HG02798 (cell line): ENCODE measurements at regions not wholly inside any gene's neighbourhood (a gene's known extent, or its start where the extent isn't known, plus 50 kb on each side); places are given as distances from the start of the nearest gene placed in this dataset.
"Not testable (repeated sequence)": the region's sequence is repeated elsewhere in the genome, so short reads cannot be mapped to it uniquely, and the experiment has no call there.

Experiments
- ATAC-seq: cut with Tn5 transposase; IDR thresholded peaks from one replicate; pipeline ENCODE4 v1.9.1; 2021; ENCODE audit warnings: mild to moderate bottlenecking; ENCODE audit not compliant: unreplicated experiment, poor library complexity

DNA sequence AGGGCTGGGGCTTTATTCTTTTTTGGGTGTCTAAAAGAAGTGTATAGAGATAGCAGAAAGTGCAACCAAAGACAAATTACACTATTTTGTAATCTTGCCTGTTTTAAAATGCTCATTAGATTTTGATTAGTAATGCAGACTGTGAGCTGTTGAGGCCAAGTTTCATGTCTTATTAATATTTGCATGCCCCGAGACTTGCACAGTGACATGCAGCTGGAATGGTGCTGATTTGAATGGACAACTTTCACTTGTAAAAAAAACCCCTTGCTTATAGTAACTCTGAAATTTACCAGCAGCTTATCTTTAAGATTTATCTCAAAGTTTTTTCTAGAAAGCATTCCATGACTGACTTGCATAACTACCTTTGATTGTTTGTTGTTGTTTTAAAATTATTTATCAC, 835.1 kb upstream of the IGFBP7 start:
- no peak for ATAC-seq

DNA sequence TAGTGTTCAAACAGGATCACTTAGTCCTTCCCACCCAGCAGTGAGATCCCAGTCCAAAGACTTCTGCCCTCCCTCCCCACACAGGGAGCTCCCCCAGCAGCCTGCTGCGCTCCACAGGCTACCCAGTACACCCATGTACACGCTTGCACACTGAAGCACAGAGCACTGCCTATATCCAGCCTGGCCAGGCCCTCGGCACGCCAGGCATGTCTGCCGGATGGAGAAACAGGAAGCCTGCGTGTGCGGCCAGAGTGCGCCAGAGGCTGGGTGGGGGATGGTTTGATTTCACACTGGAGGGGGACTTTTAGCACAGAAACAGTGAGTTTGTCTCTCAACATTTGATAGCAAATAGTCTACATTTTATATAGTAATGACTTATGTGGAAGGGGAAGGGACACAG, 833.5 kb upstream of the IGFBP7 start:
- no peak for ATAC-seq

DNA sequence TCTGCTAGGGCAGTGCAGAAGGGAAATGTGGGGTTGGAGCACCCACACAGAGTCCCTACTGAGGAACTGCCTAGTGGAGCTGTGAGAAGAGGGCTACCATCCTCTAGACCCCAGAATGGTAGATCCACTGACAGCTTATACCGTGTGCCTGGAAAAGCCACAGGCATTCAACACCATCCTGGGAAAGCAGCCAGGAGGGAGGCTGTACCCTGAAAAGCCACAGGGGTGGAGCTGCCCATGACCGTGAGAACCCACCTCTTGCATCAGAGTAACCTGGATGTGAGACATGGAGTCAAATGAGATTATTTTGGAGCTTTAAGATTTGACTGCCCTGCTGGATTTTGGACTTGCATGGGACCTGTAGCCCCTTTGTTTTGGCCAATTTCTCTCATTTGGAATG, 827.1 kb upstream of the IGFBP7 start:
- not testable (repeated sequence) for ATAC-seq

DNA sequence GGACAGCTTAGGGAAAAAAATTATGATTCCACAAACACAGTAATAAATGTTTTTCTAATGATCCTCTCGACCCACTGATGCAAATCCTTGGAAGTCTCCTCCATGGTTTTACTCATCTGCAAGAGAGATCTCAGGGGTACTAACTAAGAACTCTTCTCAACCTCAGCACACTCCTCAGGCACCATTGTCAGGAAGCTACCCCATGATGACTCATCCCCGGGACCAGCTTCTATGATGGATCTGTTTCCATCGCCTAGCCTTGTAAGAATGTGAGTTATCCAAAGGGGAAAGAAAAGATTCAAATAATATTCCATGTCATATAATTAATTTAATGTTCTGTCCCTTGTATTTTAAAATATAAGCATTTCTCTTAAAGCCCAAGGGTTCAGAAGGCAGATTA, 816.1 kb upstream of the IGFBP7 start:
- ATAC-seq, result no peak

DNA sequence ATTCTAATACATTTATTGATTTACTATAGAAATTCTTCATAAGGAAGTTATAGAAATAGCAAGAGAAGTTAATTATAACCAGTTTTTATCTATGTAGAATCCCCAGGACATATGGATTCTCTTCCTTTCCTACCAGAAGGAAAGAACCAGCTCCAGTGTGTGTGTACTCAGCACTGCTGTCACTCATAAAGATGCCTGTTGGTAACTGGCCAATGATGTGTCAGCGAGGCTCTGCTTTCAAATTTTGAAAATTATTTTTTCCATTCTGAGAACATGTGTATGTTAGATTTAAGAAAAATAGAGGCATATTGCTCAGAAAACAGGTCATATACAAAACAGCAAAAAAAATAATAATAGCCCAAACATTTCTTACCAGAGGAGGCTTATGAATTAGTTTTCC, 814.8 kb upstream of the IGFBP7 start:
- no peak for ATAC-seq

DNA sequence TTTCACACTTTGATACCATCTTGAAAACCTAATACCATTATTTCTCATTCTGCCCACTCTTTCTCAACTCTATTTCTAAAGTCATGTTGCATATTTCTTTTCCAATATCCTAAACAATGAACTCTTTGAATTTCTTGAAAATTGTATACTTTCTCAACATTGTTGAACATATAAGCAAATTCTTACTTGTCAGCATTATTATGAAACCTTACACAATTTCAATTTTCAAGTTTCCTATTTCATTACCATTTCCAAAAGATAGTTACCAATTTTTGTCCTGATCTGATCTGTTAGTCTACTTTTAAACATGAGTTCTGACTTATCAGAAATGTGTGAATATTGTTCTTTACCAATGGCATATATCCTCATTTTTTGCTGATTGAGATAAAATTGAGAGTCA, 806.3 kb upstream of the IGFBP7 start:
- no peak for ATAC-seq

DNA sequence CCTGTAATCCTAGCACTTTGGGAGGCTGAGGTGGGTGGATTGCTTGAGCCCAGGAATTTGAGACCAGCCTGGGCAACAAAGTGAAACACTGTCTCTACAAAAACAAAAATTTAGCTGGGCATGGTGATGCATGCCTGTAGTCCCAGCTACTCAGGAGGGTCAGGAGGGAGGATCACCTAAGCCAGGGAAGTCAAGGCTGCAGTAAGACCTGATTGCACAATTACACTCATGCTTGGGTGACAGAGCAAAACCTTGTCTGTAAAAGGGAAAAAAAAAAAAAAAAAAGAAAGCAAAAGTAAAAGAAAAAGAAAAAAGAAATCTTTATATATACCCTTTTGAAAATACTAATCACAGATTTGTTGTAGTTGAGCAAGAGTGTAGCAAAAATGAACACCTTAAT, 801.0 kb upstream of the IGFBP7 start:
- no peak for ATAC-seq

DNA sequence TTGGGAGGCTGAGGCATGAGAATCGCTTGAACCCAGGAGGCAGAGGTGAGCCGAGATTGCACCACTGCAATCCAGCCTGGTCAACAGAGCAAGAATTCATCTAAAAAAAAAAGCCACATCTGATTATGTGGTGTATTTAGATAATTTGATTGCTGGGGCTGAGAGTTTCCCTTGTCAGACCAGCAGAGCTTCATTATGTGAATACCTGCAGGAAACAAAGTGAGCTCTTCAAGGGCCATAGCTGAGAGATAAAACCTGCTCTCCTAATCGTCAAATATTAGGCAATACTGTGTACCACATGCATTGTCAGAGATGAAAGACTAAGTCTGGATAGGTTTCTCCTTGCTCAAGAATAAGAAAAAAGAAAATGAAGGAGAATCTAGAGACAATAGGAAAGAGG, 800.0 kb upstream of the IGFBP7 start:
- ATAC-seq, result no peak

DNA sequence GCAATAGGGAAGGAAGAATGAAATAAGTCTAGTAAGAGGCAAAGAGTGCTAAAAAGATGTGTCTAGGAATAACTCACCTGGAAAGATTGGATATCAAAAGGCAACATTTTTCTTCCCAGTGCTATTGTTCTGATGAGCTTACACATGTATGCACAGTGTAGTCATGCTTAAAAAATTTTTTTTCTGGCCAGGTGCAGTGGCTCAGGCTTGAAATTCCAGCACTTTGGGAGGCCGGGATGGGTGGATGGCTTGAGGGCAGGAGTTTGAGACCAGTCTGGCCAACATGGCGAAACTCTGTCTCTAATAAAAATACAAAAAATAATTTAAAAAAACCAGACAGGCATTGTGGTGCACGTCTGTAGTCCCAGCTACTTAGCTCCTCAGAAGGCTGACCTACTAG, 795.8 kb upstream of the IGFBP7 start:
- no peak for ATAC-seq

DNA sequence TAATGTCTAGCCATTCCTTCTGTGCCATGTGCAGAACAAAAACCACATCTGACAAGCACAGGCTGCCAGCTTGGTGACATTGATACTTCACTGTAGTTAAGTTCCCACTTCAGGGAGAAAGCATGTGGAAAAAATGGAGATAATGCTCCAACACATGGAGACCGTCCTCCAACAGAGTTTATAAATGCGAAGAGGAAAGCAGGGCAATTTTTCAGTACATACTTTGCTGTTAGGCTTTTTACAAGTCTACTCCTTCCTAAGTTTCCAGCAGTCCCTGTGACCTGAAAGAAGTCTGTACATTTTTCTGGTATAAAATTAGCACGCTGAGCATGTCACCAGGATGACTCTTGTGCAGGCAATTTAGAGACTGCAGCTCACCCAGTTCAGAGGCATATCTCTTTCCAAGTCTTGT, 766.9 kb upstream of the IGFBP7 start:
- ATAC-seq, result no peak

DNA sequence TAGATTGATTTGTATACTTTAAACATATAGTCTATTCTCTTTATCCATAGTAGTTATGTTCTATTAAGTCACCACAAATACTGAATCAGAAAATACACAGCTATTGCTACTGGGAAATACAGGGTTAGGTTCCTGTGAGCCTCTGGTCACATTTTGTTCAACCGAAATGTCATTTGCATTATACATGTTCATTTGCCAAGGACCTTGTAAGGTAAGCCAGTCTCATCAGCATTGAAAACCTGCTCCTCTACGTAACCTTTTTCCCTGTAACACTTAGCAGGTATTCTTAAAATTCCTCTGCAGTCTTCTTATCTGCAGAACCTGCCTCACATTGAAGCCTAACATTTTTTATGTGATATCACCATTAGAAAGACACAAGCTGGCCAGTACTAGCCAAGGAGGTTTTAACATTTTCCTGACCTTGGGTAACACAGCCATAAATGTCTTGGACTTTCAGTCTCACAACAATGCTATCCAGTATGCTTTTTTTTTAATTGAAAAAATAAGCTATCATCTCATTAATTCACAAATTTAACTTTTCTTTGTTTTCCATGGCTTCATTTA, 765.7 kb upstream of the IGFBP7 start:
- ATAC-seq, result no peak

DNA sequence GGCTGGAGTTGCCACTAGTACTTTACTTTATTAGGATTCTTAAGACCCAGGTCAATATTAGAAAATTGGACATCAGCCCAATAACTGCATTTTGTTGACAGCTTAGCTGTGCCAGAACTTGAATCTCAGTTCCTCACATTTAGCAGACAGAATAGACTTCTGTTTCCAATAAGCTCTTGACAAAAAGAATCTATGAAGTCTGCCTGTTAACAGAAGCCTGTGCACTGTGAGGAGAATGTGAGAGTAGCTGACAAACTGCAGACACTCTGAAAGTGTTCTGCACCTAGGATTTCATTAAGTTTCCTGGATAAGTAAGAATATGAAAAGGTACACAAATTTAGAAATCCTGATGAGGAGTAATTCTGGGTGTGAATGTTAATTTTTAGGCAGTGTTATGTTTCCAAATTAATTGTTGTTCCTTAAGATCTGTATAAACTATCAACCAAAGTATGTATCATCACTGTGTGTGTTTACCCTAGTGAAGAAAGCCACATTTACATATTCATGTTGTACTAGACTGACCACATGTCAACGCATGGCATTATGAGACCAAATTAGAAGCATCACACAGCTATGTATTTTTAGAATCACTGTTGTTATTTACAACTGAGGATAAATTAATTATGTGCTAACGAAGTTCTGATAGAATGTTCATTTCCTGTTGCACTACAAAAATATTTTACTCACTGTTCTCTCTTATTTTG, 756.4 kb upstream of the IGFBP7 start:
- ATAC-seq, result no peak

DNA sequence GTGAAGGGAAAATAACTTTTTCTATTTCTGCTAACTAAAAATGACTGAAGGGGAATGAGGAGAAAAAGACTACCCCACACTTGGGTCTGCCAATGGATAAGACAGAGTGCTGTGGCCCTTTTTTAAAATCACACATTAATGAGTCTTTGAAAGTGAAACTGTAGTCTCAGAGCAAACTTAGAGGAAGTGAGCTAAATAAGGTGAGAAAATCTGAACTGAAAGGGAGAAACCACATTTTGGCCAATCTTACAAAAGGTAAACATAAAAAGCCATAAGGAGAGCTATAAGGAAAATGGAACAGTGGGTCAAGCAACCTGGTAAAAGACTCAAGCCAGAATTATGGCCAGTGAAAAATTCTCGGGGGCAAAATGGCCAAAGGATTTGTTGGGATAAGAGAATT, 755.1 kb upstream of the IGFBP7 start:
- ATAC-seq, result peak; percentile 83

DNA sequence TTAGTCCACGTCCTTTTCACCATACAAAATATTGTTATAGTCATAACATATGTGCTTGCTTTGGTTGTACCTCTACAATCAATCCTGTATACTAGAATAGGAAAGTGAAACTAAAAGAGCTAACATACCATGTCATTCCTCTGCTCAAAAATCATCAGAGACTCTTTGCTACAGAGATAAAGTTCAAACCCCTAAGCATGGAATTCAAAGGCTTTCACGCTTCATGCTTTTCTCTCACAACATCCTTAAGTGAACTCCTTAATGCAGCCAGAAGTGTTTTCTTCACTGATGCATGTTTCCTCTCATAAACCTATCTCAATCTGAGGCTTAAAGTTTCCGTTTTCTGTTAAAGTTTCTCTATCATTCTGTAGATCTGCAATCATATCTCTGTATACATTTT, 744.6 kb upstream of the IGFBP7 start:
- ATAC-seq, result peak; percentile 85

DNA sequence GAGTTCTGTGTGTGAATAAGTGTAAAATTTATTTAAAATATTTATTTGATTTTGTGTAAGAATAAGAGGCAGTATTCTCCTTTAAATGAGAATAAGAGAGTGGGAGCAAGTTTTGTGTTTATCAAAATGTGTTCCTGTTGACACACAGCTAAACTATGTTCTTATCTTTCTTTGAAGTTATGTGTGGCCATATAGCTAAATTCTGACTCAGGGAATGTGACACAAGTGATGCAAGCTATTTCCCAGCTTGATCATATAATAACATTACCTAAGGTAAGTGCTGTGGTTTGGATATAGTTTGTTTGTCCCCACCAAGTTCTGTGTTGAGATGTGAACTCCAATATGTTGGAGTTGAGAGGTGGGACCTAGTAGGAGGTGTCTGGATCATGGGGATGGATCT, 740.0 kb upstream of the IGFBP7 start:
- no peak for ATAC-seq

DNA sequence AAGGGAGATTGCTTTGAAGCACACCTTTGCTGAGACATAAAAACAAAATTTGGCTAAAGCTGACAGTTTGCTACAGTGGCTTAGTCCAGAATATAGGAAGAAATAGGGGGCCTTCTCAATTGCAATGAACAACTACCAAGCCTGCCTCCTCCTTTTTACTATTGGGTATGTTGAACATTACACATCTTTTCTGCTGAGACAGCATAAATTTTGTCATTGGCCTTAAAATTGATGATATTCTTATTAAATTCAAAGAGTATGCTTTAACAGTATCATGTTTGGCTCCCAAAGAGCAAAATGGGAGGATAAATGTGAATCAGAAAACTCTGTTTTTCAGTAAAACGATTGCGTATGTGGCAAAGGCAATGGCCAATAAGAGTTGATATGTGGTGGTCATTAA, 721.9 kb upstream of the IGFBP7 start:
- ATAC-seq, result no peak

DNA sequence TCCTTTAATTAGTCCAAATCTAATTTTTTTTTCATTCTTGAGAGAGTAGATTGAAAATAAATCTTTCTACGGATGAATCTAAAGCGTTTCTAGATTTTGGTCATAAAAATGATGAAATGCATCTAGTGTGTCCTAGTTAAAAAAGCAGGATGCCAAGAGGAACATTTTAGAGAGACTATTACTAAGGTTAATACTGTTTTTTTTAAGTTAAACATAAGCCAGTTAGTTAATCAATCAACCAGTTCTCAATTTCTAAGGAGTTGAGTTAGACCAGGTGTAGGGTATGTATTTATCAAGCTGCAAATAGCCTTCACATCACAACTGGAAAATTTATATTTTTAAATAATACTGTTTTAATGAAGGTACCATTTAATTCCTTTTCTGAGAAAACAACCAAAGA, 679.5 kb upstream of the IGFBP7 start:
- ATAC-seq, result no peak

DNA sequence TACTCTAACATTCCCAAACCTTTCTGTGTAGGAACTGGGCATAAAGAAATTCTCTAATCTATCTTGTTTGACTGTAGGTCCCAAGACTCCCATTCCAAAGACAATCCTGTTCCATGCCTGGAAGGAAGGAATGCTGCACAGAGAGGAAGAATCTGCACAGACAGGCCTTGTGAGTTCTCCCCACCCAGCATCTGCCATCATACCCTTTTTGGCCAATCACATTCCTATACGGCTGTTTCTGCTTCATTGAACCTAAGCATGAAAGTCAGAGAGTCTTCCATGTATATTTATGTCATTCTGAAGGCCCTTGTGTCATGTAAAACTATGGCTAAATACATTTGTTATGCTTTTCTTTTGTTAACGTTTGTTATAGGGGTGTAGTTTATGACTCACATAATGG, 667.7 kb upstream of the IGFBP7 start:
- ATAC-seq, result no peak

DNA sequence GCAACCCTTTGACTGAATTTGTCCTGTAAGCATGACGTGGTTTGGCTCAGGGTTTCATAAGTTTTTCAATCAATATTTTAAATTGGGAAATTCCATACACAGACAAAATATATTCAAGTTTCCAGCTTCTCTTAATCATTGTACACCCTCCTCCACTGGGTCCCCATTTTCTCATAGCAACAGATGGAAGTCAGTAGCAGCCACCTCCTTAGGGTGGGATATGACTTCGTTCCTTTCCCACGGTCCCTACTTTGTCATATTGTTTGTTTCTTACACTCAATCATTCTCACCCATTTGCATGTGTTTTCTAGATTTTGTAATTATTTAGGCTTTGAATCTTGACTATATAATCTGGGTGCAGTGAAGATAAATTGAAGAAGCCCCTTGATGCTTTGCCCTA, 664.5 kb upstream of the IGFBP7 start:
- ATAC-seq, result no peak

DNA sequence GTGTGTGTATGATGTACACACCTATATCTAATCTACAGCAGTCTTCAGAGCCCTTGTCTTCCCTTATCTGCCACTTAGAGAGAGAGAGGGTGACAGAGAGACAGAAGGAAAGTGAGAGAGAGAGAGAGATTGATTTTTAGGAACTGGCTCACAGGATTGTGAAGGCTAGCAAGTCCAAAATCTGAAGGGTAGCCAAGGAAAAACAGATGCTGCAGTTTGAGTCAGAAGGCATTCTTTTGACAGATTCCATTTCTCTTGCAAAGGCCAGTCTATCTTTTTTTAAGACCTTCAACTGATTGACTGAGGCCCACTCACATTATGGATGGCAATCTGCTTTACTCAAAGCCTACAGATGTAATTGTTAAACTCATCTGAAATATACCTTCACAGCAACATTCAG, 664.0 kb upstream of the IGFBP7 start:
- no peak for ATAC-seq

DNA sequence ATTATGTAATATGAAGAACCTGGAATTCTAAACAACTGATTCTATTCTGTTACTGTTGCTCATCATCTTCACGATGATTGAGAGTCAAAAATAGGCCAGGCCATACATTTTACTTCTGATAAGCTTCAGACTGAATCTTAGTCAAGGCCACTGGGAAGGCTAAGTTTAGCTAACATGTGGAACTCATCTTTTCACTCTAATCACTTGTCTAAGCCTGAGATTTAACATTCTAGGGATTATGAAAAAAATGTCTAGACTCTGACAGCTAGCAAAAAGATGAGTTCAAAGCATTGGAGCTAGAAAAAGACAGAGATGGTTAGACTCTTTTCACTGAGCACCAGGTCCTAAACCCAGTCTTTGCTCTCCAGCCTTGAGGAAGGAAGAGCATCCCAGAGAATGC, 656.2 kb upstream of the IGFBP7 start:
- ATAC-seq, result no peak

DNA sequence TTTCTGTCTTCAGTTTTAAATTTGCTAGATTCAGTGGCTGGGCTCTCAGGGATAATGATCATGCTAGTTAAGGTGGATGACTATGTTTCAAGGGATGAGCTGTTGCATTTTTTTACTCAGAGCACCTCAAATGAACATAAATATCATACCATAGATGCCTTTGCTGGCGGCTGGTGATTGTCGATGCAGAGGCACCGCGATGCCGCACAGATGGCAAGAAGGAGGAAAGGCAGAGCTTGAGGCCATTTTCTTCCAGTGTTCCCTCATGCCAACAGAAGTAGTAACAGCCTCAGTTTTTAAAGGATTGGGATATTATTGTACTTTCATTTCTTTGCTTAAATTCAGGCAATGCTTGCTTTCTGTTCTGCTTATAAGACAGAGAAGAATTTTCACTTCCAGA, 654.7 kb upstream of the IGFBP7 start:
- no peak for ATAC-seq

DNA sequence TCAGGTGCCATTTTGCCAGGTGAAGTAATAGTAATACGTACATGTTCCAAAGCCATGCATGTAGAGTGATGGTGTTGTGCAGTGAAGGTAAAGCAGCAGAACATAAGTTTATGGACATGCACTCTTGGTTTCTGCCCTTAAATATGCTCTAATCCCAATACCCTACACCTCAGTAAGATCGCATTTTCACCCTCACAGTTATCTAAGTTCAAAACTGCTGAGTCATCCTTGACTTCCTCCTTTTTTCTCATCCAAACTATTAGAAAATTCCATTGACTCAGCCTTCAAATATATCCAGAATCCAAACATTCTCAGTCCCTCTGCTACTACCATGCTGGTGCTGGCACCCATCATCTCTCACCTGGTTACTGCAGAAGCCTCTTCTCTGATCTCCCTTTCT, 652.9 kb upstream of the IGFBP7 start:
- no peak for ATAC-seq
